GM12892 (cell line): ENCODE measurements at regions not wholly inside any gene's neighbourhood (a gene's known extent, or its start where the extent isn't known, plus 50 kb on each side); places are given as distances from the start of the nearest gene placed in this dataset.

Source experiments
- POLR2A ChIP-seq: IDR thresholded peaks from 2 replicates; pipeline ENCODE4 v1.6.1; 2011; ENCODE audit warnings: low read depth, low read length, control low read depth
- POLR2AphosphoS5 ChIP-seq: IDR thresholded peaks from 2 replicates; pipeline ENCODE4 v1.6.1; 2011; ENCODE audit warnings: low read depth, low read length, control low read depth

GRCh38 chr11:122234257-122234656 is 118.2 kb upstream of the BLID start:
- TF ChIP-seq POLR2AphosphoS5 (no peak), POLR2A (no peak)
